ENCODE measurements at regions not wholly inside any gene's neighbourhood (a gene's known extent, or its start where the extent isn't known, plus 50 kb on each side); places are given as distances from the start of the nearest gene placed in this dataset.

DNA sequence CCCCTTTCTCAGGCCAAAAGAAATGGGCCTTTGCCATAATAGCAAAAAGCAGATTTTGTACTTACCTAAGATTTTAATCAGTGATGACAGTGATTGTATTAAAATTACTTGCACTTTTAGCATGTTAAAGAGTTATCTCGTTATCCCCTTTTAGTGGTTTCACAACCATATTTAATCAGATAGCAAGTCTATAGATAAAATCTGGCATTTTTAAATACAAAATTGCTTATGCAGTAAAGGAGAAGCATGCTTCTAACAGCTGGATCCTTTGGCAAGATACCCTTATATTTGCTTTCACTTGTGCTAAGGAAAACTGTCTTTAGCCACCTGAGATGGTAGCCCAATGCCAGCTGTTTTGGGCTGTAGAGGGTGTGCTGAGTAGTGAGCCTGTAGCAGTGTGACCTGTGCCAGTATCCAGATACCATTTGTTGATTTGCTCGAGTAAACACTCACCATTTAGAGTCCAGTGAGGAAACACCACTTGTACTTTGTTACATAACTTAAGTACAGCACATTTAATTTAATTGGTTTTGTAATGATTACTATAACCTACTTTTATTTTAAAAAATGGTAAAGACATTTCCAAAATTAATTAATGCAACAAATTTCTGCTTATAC, 314.4 kb upstream of the ZP4 start:
- FAIRE-seq = no peak
- TF ChIP-seq POLR2A (IDR thresholded peaks at IDR 0.05; ENCODE audit: low read depth, low read length) = no peak
- TF ChIP-seq TAF1 (IDR thresholded peaks at IDR 0.05; ENCODE audit: low read depth, low read length) = no peak
- no peak for TF ChIP-seq PAX5 (IDR thresholded peaks at IDR 0.05; ENCODE audit: insufficient read depth, low read length, severe bottlenecking)
- TF ChIP-seq POLR2AphosphoS5 (IDR thresholded peaks at IDR 0.05; ENCODE audit: low read depth, low read length) = no peak
- no peak for TF ChIP-seq POU2F2 (IDR thresholded peaks at IDR 0.05; ENCODE audit: low read depth, low read length)
- no peak for DNase-seq (ENCODE audit: insufficient read length, low spot score)

GRCh38 chr1:238201992-238202391, 311.3 kb upstream of the ZP4 start:
- no peak for TF ChIP-seq SPI1 (IDR thresholded peaks at IDR 0.05; ENCODE audit: low read depth, low read length)
- TF ChIP-seq POU2F2 (IDR thresholded peaks at IDR 0.05; ENCODE audit: low read depth, low read length) = no peak
- TF ChIP-seq TAF1 (IDR thresholded peaks at IDR 0.05; ENCODE audit: low read depth, low read length) = no peak
- TF ChIP-seq POLR2A (IDR thresholded peaks at IDR 0.05; ENCODE audit: low read depth, low read length) = no peak
- no peak for TF ChIP-seq POLR2AphosphoS5 (IDR thresholded peaks at IDR 0.05; ENCODE audit: low read depth, low read length)
- TF ChIP-seq PAX5 (IDR thresholded peaks at IDR 0.05; ENCODE audit: insufficient read depth, low read length, severe bottlenecking) = no peak
- DNase-seq (ENCODE audit: insufficient read length, low spot score) (no peak), FAIRE-seq (no peak)

GRCh38 chr1:238199325-238199724, 308.6 kb upstream of the ZP4 start:
- FAIRE-seq = no peak
- DNase-seq (ENCODE audit: insufficient read length, low spot score) = no peak
- TF ChIP-seq POLR2A (IDR thresholded peaks at IDR 0.05; ENCODE audit: low read depth, low read length) (no peak), PAX5 (IDR thresholded peaks at IDR 0.05; ENCODE audit: insufficient read depth, low read length, severe bottlenecking) (no peak), POLR2AphosphoS5 (IDR thresholded peaks at IDR 0.05; ENCODE audit: low read depth, low read length) (no peak), SPI1 (IDR thresholded peaks at IDR 0.05; ENCODE audit: low read depth, low read length) (no peak), POU2F2 (IDR thresholded peaks at IDR 0.05; ENCODE audit: low read depth, low read length) (no peak), TAF1 (IDR thresholded peaks at IDR 0.05; ENCODE audit: low read depth, low read length) (no peak)

DNA sequence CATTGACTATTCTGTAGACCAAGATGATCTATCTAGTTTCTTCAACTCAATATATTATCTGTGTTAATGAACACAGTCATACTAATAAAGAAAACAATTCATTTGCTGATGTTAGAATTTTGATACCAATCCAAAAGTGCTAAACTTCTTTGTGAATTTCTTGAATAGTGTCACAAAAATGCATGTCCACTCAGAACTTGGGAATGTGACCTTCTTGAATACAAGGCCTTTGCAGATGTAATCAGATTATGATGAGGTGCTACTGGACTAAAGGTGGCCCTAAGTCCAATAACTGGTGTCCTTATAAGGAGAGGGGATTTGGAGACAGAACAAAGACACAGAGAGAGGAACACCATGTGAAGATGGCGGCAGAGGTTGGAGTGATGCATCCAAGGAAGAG, 305.8 kb upstream of the ZP4 start:
- no peak for TF ChIP-seq TAF1 (IDR thresholded peaks at IDR 0.05; ENCODE audit: low read depth, low read length)
- TF ChIP-seq SPI1 (IDR thresholded peaks at IDR 0.05; ENCODE audit: low read depth, low read length) = no peak
- no peak for TF ChIP-seq POLR2AphosphoS5 (IDR thresholded peaks at IDR 0.05; ENCODE audit: low read depth, low read length)
- no peak for TF ChIP-seq PAX5 (IDR thresholded peaks at IDR 0.05; ENCODE audit: insufficient read depth, low read length, severe bottlenecking)
- TF ChIP-seq POLR2A (IDR thresholded peaks at IDR 0.05; ENCODE audit: low read depth, low read length) = no peak
- TF ChIP-seq POU2F2 (IDR thresholded peaks at IDR 0.05; ENCODE audit: low read depth, low read length) = no peak
- no peak for FAIRE-seq
- DNase-seq (ENCODE audit: insufficient read length, low spot score) = no peak

DNA sequence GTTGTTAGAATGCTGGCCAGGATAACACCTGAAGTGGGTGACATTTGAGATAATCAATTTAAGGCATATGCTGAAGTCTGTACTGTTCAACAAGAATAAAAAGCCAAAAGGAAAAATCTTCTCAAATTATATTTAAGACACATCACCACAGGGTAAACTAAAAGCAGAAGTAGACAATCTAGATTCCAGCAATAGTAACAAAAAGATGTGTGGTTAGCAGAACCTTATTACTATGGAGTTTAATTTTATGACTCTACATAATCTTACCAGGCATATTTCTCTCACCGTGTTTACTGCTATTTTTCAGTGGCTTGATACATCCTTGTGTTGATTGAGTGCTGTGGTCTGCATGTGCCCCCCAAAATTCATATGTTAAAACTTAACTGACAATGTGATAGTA, 300.4 kb upstream of the ZP4 start:
- FAIRE-seq (no peak), DNase-seq (ENCODE audit: insufficient read length, low spot score) (no peak)
- TF ChIP-seq POLR2AphosphoS5 (IDR thresholded peaks at IDR 0.05; ENCODE audit: low read depth, low read length) = no peak
- TF ChIP-seq PAX5 (IDR thresholded peaks at IDR 0.05; ENCODE audit: insufficient read depth, low read length, severe bottlenecking) = no peak
- TF ChIP-seq POLR2A (IDR thresholded peaks at IDR 0.05; ENCODE audit: low read depth, low read length) = no peak
- TF ChIP-seq POU2F2 (IDR thresholded peaks at IDR 0.05; ENCODE audit: low read depth, low read length) = no peak
- TF ChIP-seq TAF1 (IDR thresholded peaks at IDR 0.05; ENCODE audit: low read depth, low read length) = no peak

DNA sequence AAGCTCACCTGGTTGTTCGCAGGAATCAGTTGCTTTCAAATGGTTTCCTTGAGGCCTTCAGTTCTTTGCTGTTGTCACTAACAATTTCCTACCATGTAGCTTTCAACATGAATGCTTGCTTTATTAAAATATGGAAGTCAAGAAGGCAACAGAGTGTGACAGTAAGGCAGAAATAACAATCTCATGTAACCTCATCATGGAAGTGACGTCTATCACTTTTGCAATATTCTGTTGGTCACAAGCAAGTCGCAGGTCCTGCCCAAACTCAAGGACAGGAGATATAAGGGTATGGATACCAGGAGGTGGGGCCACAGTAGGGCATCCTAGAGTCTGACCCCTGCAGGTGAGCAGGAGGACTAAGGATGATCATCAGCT, 296.8 kb upstream of the ZP4 start:
- DNase-seq (ENCODE audit: insufficient read length, low spot score) (no peak), FAIRE-seq (no peak)
- TF ChIP-seq SPI1 (IDR thresholded peaks at IDR 0.05; ENCODE audit: low read depth, low read length) = no peak
- TF ChIP-seq TAF1 (IDR thresholded peaks at IDR 0.05; ENCODE audit: low read depth, low read length) = no peak
- no peak for TF ChIP-seq POU2F2 (IDR thresholded peaks at IDR 0.05; ENCODE audit: low read depth, low read length)
- TF ChIP-seq POLR2A (IDR thresholded peaks at IDR 0.05; ENCODE audit: low read depth, low read length) = no peak
- TF ChIP-seq PAX5 (IDR thresholded peaks at IDR 0.05; ENCODE audit: insufficient read depth, low read length, severe bottlenecking) = no peak
- TF ChIP-seq POLR2AphosphoS5 (IDR thresholded peaks at IDR 0.05; ENCODE audit: low read depth, low read length) = no peak

- FAIRE-seq (no peak), DNase-seq (ENCODE audit: insufficient read length, low spot score) (no peak)
- no peak for TF ChIP-seq POLR2AphosphoS5 (IDR thresholded peaks at IDR 0.05; ENCODE audit: low read depth, low read length)
- TF ChIP-seq POLR2A (IDR thresholded peaks at IDR 0.05; ENCODE audit: low read depth, low read length) = no peak
- TF ChIP-seq POU2F2 (IDR thresholded peaks at IDR 0.05; ENCODE audit: low read depth, low read length) = no peak
- no peak for TF ChIP-seq SPI1 (IDR thresholded peaks at IDR 0.05; ENCODE audit: low read depth, low read length)
- TF ChIP-seq PAX5 (IDR thresholded peaks at IDR 0.05; ENCODE audit: insufficient read depth, low read length, severe bottlenecking) = no peak
- no peak for TF ChIP-seq TAF1 (IDR thresholded peaks at IDR 0.05; ENCODE audit: low read depth, low read length)
These were observed 296.3 kb upstream of the ZP4 start for GRCh38 chr1:238186887-238187574.

DNA sequence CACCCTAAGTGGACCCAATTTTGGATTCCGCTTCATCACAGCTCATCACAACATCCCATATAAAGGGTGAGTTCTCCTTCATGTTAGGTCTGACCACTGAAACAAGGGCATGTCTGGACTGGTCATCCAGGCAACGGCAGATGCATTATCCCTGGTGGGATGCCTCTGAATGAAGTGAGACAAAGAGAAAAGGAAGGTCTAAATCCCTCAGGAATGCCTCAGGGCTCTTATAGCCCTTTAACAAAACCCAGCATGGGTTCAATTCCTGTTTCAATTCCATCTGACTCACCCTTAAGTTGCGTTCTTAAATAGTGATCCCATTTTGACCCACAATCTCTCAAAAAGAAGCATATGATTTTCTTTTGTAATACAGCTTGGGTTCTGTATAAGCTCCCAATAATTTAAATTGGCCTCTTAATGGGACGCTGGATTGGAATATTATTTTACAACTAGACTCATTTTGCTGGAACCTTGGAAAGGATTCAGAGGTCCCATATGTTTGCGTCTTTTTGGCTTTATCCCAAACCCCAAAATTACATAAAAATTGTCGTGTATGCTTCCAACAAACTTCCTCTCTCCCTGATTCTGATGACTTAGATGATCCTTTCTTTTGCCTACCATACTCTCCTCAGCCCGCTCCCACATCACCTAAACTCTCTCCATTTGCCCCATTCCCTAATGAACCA, 287.4 kb upstream of the ZP4 start:
- no peak for TF ChIP-seq PAX5 (IDR thresholded peaks at IDR 0.05; ENCODE audit: insufficient read depth, low read length, severe bottlenecking)
- no peak for TF ChIP-seq POLR2AphosphoS5 (IDR thresholded peaks at IDR 0.05; ENCODE audit: low read depth, low read length)
- TF ChIP-seq POU2F2 (IDR thresholded peaks at IDR 0.05; ENCODE audit: low read depth, low read length) = no peak
- no peak for TF ChIP-seq POLR2A (IDR thresholded peaks at IDR 0.05; ENCODE audit: low read depth, low read length)
- no peak for TF ChIP-seq TAF1 (IDR thresholded peaks at IDR 0.05; ENCODE audit: low read depth, low read length)
- no peak for TF ChIP-seq SPI1 (IDR thresholded peaks at IDR 0.05; ENCODE audit: low read depth, low read length)
- FAIRE-seq (no peak), DNase-seq (ENCODE audit: insufficient read length, low spot score) (no peak)

GRCh38 chr1:238177351-238177750, 286.6 kb upstream of the ZP4 start:
- FAIRE-seq (no peak), DNase-seq (ENCODE audit: insufficient read length, low spot score) (no peak)
- TF ChIP-seq POU2F2 (IDR thresholded peaks at IDR 0.05; ENCODE audit: low read depth, low read length) (no peak), PAX5 (IDR thresholded peaks at IDR 0.05; ENCODE audit: insufficient read depth, low read length, severe bottlenecking) (no peak), SPI1 (IDR thresholded peaks at IDR 0.05; ENCODE audit: low read depth, low read length) (no peak), POLR2AphosphoS5 (IDR thresholded peaks at IDR 0.05; ENCODE audit: low read depth, low read length) (no peak), TAF1 (IDR thresholded peaks at IDR 0.05; ENCODE audit: low read depth, low read length) (no peak), POLR2A (IDR thresholded peaks at IDR 0.05; ENCODE audit: low read depth, low read length) (no peak)

Data from GM12891 (cell line).